ENCODE measurements at regions not wholly inside any gene's neighbourhood (a gene's known extent, or its start where the extent isn't known, plus 50 kb on each side); places are given as distances from the start of the nearest gene placed in this dataset.

GRCh38 chr1:8202182-8202905 is 115.6 kb upstream of the SLC45A1 start:
- DNase-seq, result no peak

GRCh38 chr1:8201331-8201861 is 116.5 kb upstream of the SLC45A1 start:
- DNase-seq, result no peak

GRCh38 chr1:8200317-8201115 is 117.4 kb upstream of the SLC45A1 start:
- no peak for DNase-seq

GRCh38 chr1:8198522-8198921 is 119.4 kb upstream of the SLC45A1 start:
- no peak for DNase-seq

- no peak for DNase-seq
Measured at GRCh38 chr1:8197493-8198282, 120.2 kb upstream of the SLC45A1 start.

- peak; percentile 64 for DNase-seq
Measured at GRCh38 chr1:8194481-8195227, 123.3 kb upstream of the SLC45A1 start.

GRCh38 chr1:8193840-8194406 is 124.0 kb upstream of the SLC45A1 start:
- DNase-seq, result no peak

GRCh38 chr1:8191474-8191873 is 126.4 kb upstream of the SLC45A1 start:
- DNase-seq, result no peak

- no peak for DNase-seq
Measured at GRCh38 chr1:8189931-8190483, 127.9 kb upstream of the SLC45A1 start.

- DNase-seq, result no peak
Measured at GRCh38 chr1:8185400-8185799, 132.5 kb upstream of the SLC45A1 start.

- no peak for DNase-seq
Measured at GRCh38 chr1:8184301-8184700, 133.6 kb upstream of the SLC45A1 start.

GRCh38 chr1:8182034-8182761 is 135.7 kb upstream of the SLC45A1 start:
- DNase-seq, result peak; percentile 53

- no peak for DNase-seq
Measured at GRCh38 chr1:8179132-8179793, 138.7 kb upstream of the SLC45A1 start.

- no peak for DNase-seq
Measured at GRCh38 chr1:8176279-8176678, 141.6 kb upstream of the SLC45A1 start.

- DNase-seq, result no peak
Measured at GRCh38 chr1:8174807-8175206, 143.1 kb upstream of the SLC45A1 start.

- DNase-seq, result no peak
Measured at GRCh38 chr1:8171751-8172464, 145.8 kb upstream of the ERRFI1 start.

GRCh38 chr1:8170059-8170835 is 144.1 kb upstream of the ERRFI1 start:
- no peak for DNase-seq

GRCh38 chr1:8169364-8170058 is 143.4 kb upstream of the ERRFI1 start:
- DNase-seq, result peak; percentile 22

All from suppressor macrophage treated with lipopolysaccharide for 4 hours (primary cell).